Pulmonary artery endothelial cell (primary cell): ENCODE measurements at regions not wholly inside any gene's neighbourhood (a gene's known extent, or its start where the extent isn't known, plus 50 kb on each side); places are given as distances from the start of the nearest gene placed in this dataset.
"Not testable (repeated sequence)": the region's sequence is repeated elsewhere in the genome, so short reads cannot be mapped to it uniquely, and the experiment has no call there.

ENCODE experiments used
- DNase-seq: peaks from one replicate; pipeline ENCODE4 v3.0.0-alpha.2; 2011; ENCODE audit warnings: low read depth, low spot score

GRCh38 chr3:21238661-21239060 is 512.3 kb downstream of the ZNF385D start:
- no peak for DNase-seq

GRCh38 chr3:21237638-21238037 is 513.4 kb downstream of the ZNF385D start:
- no peak for DNase-seq

GRCh38 chr3:21235491-21235890 is 515.5 kb downstream of the ZNF385D start:
- no peak for DNase-seq

GRCh38 chr3:21234933-21235332 is 516.1 kb downstream of the ZNF385D start:
- no peak for DNase-seq

GRCh38 chr3:21229426-21230135 is 521.4 kb downstream of the ZNF385D start:
- no peak for DNase-seq

- DNase-seq: no peak
Measured at GRCh38 chr3:21226086-21226485, 524.9 kb downstream of the ZNF385D start.

- DNase-seq: no peak
Measured at GRCh38 chr3:21220944-21221343, 530.1 kb downstream of the ZNF385D start.

- DNase-seq: no peak
Measured at GRCh38 chr3:21216598-21216997, 534.4 kb downstream of the ZNF385D start.

- not testable (repeated sequence) for DNase-seq
Measured at GRCh38 chr3:21204122-21204521, 546.9 kb downstream of the ZNF385D start.

- no peak for DNase-seq
Measured at GRCh38 chr3:21195203-21195602, 555.8 kb downstream of the ZNF385D start.

- DNase-seq: not testable (repeated sequence)
Measured at GRCh38 chr3:21194036-21194435, 557.0 kb downstream of the ZNF385D start.

- DNase-seq: no peak
Measured at GRCh38 chr3:21188459-21188858, 562.6 kb downstream of the ZNF385D start.

GRCh38 chr3:21185816-21186314 is 565.1 kb downstream of the ZNF385D start:
- DNase-seq: no peak

GRCh38 chr3:21174461-21174860 is 576.5 kb downstream of the ZNF385D start:
- no peak for DNase-seq

GRCh38 chr3:21170964-21171363 is 580.0 kb downstream of the ZNF385D start:
- no peak for DNase-seq

- no peak for DNase-seq
Measured at GRCh38 chr3:21169948-21170347, 581.1 kb downstream of the ZNF385D start.

GRCh38 chr3:21168471-21168870 is 582.5 kb downstream of the ZNF385D start:
- no peak for DNase-seq

- no peak for DNase-seq
Measured at GRCh38 chr3:21163956-21164355, 587.1 kb downstream of the ZNF385D start.

GRCh38 chr3:21159543-21159906 is 591.5 kb downstream of the ZNF385D start:
- no peak for DNase-seq

GRCh38 chr3:21158861-21159542 is 592.0 kb downstream of the ZNF385D start:
- DNase-seq: no peak

- no peak for DNase-seq
Measured at GRCh38 chr3:21154911-21155310, 596.1 kb downstream of the ZNF385D start.

GRCh38 chr3:21152555-21152954 is 598.5 kb downstream of the ZNF385D start:
- DNase-seq: no peak

- no peak for DNase-seq
Measured at GRCh38 chr3:21142949-21143348, 608.1 kb downstream of the ZNF385D start.
